DND-41 (cell line): ENCODE measurements at regions not wholly inside any gene's neighbourhood (a gene's known extent, or its start where the extent isn't known, plus 50 kb on each side); places are given as distances from the start of the nearest gene placed in this dataset.
"Not testable (repeated sequence)": the region's sequence is repeated elsewhere in the genome, so short reads cannot be mapped to it uniquely, and the experiment has no call there.

Experiments used
- ATAC-seq: fragments of 200-7000 bp; cut with Tn5 transposase; 3 replicates; pipeline ENCODE4 v1.9.1; 2021; ENCODE audit warnings: low read depth; ENCODE audit not compliant: insufficient read depth
- DNase-seq: peaks from one replicate; pipeline ENCODE4 v3.0.0-alpha.2; 2020
- H2AFZ ChIP-seq: 2 replicates; pipeline ENCODE4 v1.6.0; 2012; ENCODE audit warnings: low read depth, low read length
- H3K27ac ChIP-seq: 2 replicates; pipeline ENCODE4 v1.5.1; 2012; ENCODE audit warnings: low read length, inconsistent platforms
- H3K27me3 ChIP-seq: fragments of 200-600 bp; sonication (generic); 2 replicates; pipeline ENCODE4 v1.6.0; 2012; ENCODE audit warnings: low read length, mild to moderate bottlenecking, inconsistent platforms; ENCODE audit not compliant: insufficient read depth, poor library complexity
- H3K36me3 ChIP-seq: 2 replicates; pipeline ENCODE4 v1.5.1; 2012; ENCODE audit warnings: low read length, inconsistent platforms; ENCODE audit not compliant: insufficient read depth
- H3K4me1 ChIP-seq: 2 replicates; pipeline ENCODE4 v1.5.1; 2012; ENCODE audit warnings: mild to moderate bottlenecking, low read length; ENCODE audit not compliant: insufficient read depth
- H3K4me2 ChIP-seq: 2 replicates; pipeline ENCODE4 v1.6.0; 2012; ENCODE audit warnings: mild to moderate bottlenecking, moderate library complexity, low read length, inconsistent platforms; ENCODE audit not compliant: insufficient read depth
- H3K4me3 ChIP-seq, 2 experiments: fragments of 200-600 bp in 1 of 2; shearing (Covaris generic) in 1 of 2; 2 replicates each; pipeline ENCODE4 v1.5.1; 2012 to 2016; ENCODE audit warnings: inconsistent platforms in 2 of 2, low read length in 2 of 2, mild to moderate bottlenecking in 2 of 2, low read depth in 1 of 2, moderate library complexity in 1 of 2
- H3K79me2 ChIP-seq: 2 replicates; pipeline ENCODE4 v1.6.0; 2012; ENCODE audit warnings: low read length, inconsistent platforms; ENCODE audit not compliant: insufficient read depth
- H3K9ac ChIP-seq: 2 replicates; pipeline ENCODE4 v1.6.0; 2012; ENCODE audit warnings: low read depth, mild to moderate bottlenecking, inconsistent platforms, low read length, moderate library complexity
- H3K9me3 ChIP-seq: 2 replicates; pipeline ENCODE4 v1.5.1; 2012; ENCODE audit warnings: low read length, moderate library complexity, mild to moderate bottlenecking, inconsistent platforms; ENCODE audit not compliant: insufficient read depth, severe bottlenecking
- H4K20me1 ChIP-seq: 2 replicates; pipeline ENCODE4 v1.6.0; 2012; ENCODE audit warnings: low read length; ENCODE audit not compliant: insufficient read depth
- CTCF ChIP-seq: IDR thresholded peaks from 2 replicates; pipeline ENCODE4 v1.5.1; 2012; ENCODE audit warnings: borderline replicate concordance, low read length, moderate library complexity, mild to moderate bottlenecking; ENCODE audit not compliant: poor library complexity, severe bottlenecking; ENCODE audit errors: extremely low read depth
- EZH2 ChIP-seq: IDR thresholded peaks from 3 replicates; pipeline ENCODE4 v1.6.1; 2012; ENCODE audit warnings: borderline replicate concordance, low read depth, mild to moderate bottlenecking, moderate library complexity, low read length, inconsistent platforms; ENCODE audit not compliant: severe bottlenecking

GRCh38 chr5:75862872-75863271 lies 145.6 kb upstream of the POC5 start:
- H3K4me1 ChIP-seq, result no peaks in the 10 kb centered on the region
- no peaks in the 10 kb centered on the region for H3K27me3 ChIP-seq
- ATAC-seq, result no peak
- H2AFZ ChIP-seq, result no peak overlapping the region
- no peak overlapping the region for H3K27ac ChIP-seq
- H4K20me1 ChIP-seq, result no peaks in the 10 kb centered on the region
- TF ChIP-seq CTCF, result no peak
- H3K4me2 ChIP-seq, result no peak overlapping the region
- no peak overlapping the region for H3K4me3 ChIP-seq
- H3K9ac ChIP-seq, result no peak overlapping the region
- no peaks in the 10 kb centered on the region for H3K9me3 ChIP-seq
- DNase-seq, result no peak
- H3K79me2 ChIP-seq, result no peaks in the 10 kb centered on the region
- no peaks in the 10 kb centered on the region for H3K36me3 ChIP-seq

- not testable (repeated sequence) for H3K4me1 ChIP-seq, H3K27me3 ChIP-seq, H2AFZ ChIP-seq, H3K9ac ChIP-seq, H3K9me3 ChIP-seq, H3K36me3 ChIP-seq, H3K4me3 ChIP-seq, H3K79me2 ChIP-seq, ATAC-seq, H3K27ac ChIP-seq, H4K20me1 ChIP-seq, DNase-seq, H3K4me2 ChIP-seq
Observed at GRCh38 chr5:75859621-75860020, 142.4 kb upstream of the POC5 start.

- H3K79me2 ChIP-seq, result no peaks in the 10 kb centered on the region
- no peak overlapping the region for H2AFZ ChIP-seq
- no peaks in the 10 kb centered on the region for H4K20me1 ChIP-seq
- ATAC-seq (no peak), DNase-seq (no peak)
- no peak for TF ChIP-seq CTCF
- TF ChIP-seq EZH2, result no peak
- no peaks in the 10 kb centered on the region for H3K4me1 ChIP-seq
- no peaks in the 10 kb centered on the region for H3K9me3 ChIP-seq
- H3K27ac ChIP-seq, result no peak overlapping the region
- H3K4me2 ChIP-seq, result no peak overlapping the region
- no peak overlapping the region for H3K4me3 ChIP-seq
- H3K27me3 ChIP-seq, result no peaks in the 10 kb centered on the region
- no peaks in the 10 kb centered on the region for H3K36me3 ChIP-seq
- no peak overlapping the region for H3K9ac ChIP-seq
Observed at GRCh38 chr5:75856056-75856455, 138.8 kb upstream of the POC5 start.

GRCh38 chr5:75848077-75848476 lies 130.8 kb upstream of the POC5 start:
- Histone ChIP-seq H2AFZ (no peak overlapping the region), H3K4me1 (no peaks in the 10 kb centered on the region), H3K36me3 (no peaks in the 10 kb centered on the region), H4K20me1 (no peaks in the 10 kb centered on the region), H3K9ac (no peak overlapping the region), H3K79me2 (no peaks in the 10 kb centered on the region), H3K9me3 (no peaks in the 10 kb centered on the region), H3K4me3 (no peak overlapping the region), H3K4me2 (no peak overlapping the region), H3K27ac (no peak overlapping the region), H3K27me3 (peaks cover 3% of the 10 kb centered on the region)
- no peak for DNase-seq
- no peak for TF ChIP-seq EZH2
- TF ChIP-seq CTCF, result no peak
- no peak for ATAC-seq
